NCI-H82 treated with DMSO at 0.1 percent for 48 hours (cell line): ENCODE measurements at regions not wholly inside any gene's neighbourhood (a gene's known extent, or its start where the extent isn't known, plus 50 kb on each side); places are given as distances from the start of the nearest gene placed in this dataset.
A peak's percentile ranks its signal among the peaks of the same experiment; 100 is the strongest.

Source experiments
- DNase-seq: peaks from one replicate; lab custom pipeline; 2025; ENCODE audit not compliant: unreplicated experiment; lab: John Stamatoyannopoulos, UW

GRCh38 chr13:55402870-55403269 is 1737.8 kb upstream of the PRR20A start:
- no peak for DNase-seq

GRCh38 chr13:55403887-55404487 is 1736.7 kb upstream of the PRR20A start:
- no peak for DNase-seq

- DNase-seq, result peak; percentile 24
Observed at GRCh38 chr13:55410398-55411330, 1730.1 kb upstream of the PRR20A start.

GRCh38 chr13:55418095-55418494 is 1722.6 kb upstream of the PRR20A start:
- DNase-seq, result no peak

- no peak for DNase-seq
Observed at GRCh38 chr13:55432814-55433213, 1707.9 kb upstream of the PRR20A start.

- DNase-seq, result no peak
Observed at GRCh38 chr13:55437162-55437561, 1703.6 kb upstream of the PRR20A start.

- peak; percentile 91 for DNase-seq
Observed at GRCh38 chr13:55439450-55439849, 1701.3 kb upstream of the PRR20A start.

- no peak for DNase-seq
Observed at GRCh38 chr13:55440465-55441085, 1700.1 kb upstream of the PRR20A start.

- no peak for DNase-seq
Observed at GRCh38 chr13:55464222-55464621, 1676.5 kb upstream of the PRR20A start.

GRCh38 chr13:55467476-55467875 is 1673.2 kb upstream of the PRR20A start:
- no peak for DNase-seq

GRCh38 chr13:55483626-55484158 is 1657.0 kb upstream of the PRR20A start:
- no peak for DNase-seq

GRCh38 chr13:55493297-55493696 is 1647.4 kb upstream of the PRR20A start:
- no peak for DNase-seq

GRCh38 chr13:55497486-55497885 is 1643.2 kb upstream of the PRR20A start:
- DNase-seq, result no peak

GRCh38 chr13:55500694-55501093 is 1640.0 kb upstream of the PRR20A start:
- no peak for DNase-seq

GRCh38 chr13:55516610-55517009 is 1624.1 kb upstream of the PRR20A start:
- DNase-seq, result no peak

- DNase-seq, result no peak
Observed at GRCh38 chr13:55517312-55517711, 1623.4 kb upstream of the PRR20A start.

GRCh38 chr13:55528434-55528833 is 1612.3 kb upstream of the PRR20A start:
- peak; percentile 95 for DNase-seq

- no peak for DNase-seq
Observed at GRCh38 chr13:55534306-55534705, 1606.4 kb upstream of the PRR20A start.

GRCh38 chr13:55538424-55538823 is 1602.3 kb upstream of the PRR20A start:
- DNase-seq, result no peak

- DNase-seq, result no peak
Observed at GRCh38 chr13:55543053-55543452, 1597.7 kb upstream of the PRR20A start.

- no peak for DNase-seq
Observed at GRCh38 chr13:55550624-55551023, 1590.1 kb upstream of the PRR20A start.

GRCh38 chr13:55553701-55554100 is 1587.0 kb upstream of the PRR20A start:
- no peak for DNase-seq
